ENCODE measurements at regions not wholly inside any gene's neighbourhood (a gene's known extent, or its start where the extent isn't known, plus 50 kb on each side); places are given as distances from the start of the nearest gene placed in this dataset.

- no TSS peak for BruUV-seq (replicated peaks)
- Histone ChIP-seq H3K79me2 (ENCODE audit: low read length) (no peaks in the 10 kb centered on the region), H3K9me3 (ENCODE audit: low read length) (no peaks in the 10 kb centered on the region), H2AFZ (ENCODE audit: low read length) (no peak overlapping the region), H3K4me2 (ENCODE audit: low read length) (no peak overlapping the region), H3K4me1 (ENCODE audit: insufficient read depth, low read length) (no peaks in the 10 kb centered on the region), H3K4me3 (ENCODE audit: low read length) (no peak overlapping the region), H3K27me3 (ENCODE audit: low read length) (no peaks in the 10 kb centered on the region), H4K20me1 (ENCODE audit: low read length) (no peaks in the 10 kb centered on the region), H3K9me2 (replicated peaks; ENCODE audit: low read length) (no peaks in the 10 kb centered on the region), H3K27ac (ENCODE audit: low read length) (no peak overlapping the region), H3F3A (ENCODE audit: low read length, unreplicated experiment) (no peaks in the 10 kb centered on the region), H3K36me3 (ENCODE audit: low read depth, low read length) (no peaks in the 10 kb centered on the region), H3K9ac (ENCODE audit: low read length) (no peak overlapping the region)
- ChIA-PET CTCF (no interaction called here), POLR2A (ENCODE audit: unreplicated experiment) (no interaction called here)
- ATAC-seq (no peak), DNase-seq (no peak)
- intact Hi-C loops (cut with micrococcal nuclease), result no loop called here
- no peak for TF ChIP-seq CTCF (conservative IDR thresholded peaks at IDR 0.05; ENCODE audit: low read depth, low read length)
Observed at GRCh38 chr13:107065036-107065435, 497.1 kb upstream of the ARGLU1 start.

DNA sequence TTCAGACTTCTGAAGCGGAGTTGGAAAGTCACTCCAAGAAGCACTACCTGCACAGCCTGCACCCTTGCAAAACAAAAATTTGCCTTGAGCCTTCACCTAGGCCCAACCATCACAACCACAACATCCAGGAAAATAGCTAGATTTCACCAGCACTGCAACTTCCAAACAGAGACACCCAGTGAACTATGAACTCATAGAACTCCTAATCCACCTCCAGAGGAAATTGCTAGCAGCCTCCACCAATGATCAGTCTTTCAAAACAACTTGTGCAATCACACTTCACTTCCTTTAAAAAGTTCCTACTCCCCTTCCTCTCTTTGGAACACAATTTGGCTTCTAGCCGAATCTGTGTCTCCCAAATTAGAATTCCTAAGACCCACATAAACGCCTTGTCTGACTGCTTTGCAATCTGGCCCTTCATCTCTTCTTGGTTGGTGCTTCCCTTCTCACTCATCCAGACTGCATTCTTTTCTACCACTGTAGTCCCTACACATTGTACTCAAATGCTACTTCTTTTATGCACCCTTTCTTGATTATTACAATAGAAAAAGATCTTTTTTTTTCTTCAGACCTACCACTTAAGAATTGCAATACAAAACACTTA is 489.2 kb upstream of the ARGLU1 start:
- Histone ChIP-seq H3K9me3 (ENCODE audit: low read length) (no peaks in the 10 kb centered on the region), H3K27ac (ENCODE audit: low read length) (no peak overlapping the region), H3K27me3 (ENCODE audit: low read length) (no peaks in the 10 kb centered on the region), H4K20me1 (ENCODE audit: low read length) (no peaks in the 10 kb centered on the region), H2AFZ (ENCODE audit: low read length) (no peak overlapping the region), H3K4me1 (ENCODE audit: insufficient read depth, low read length) (no peaks in the 10 kb centered on the region), H3K79me2 (ENCODE audit: low read length) (no peaks in the 10 kb centered on the region), H3K4me2 (ENCODE audit: low read length) (no peak overlapping the region), H3K36me3 (ENCODE audit: low read depth, low read length) (no peaks in the 10 kb centered on the region), H3F3A (ENCODE audit: low read length, unreplicated experiment) (no peaks in the 10 kb centered on the region), H3K9ac (ENCODE audit: low read length) (no peak overlapping the region), H3K4me3 (ENCODE audit: low read length) (no peak overlapping the region), H3K9me2 (replicated peaks; ENCODE audit: low read length) (no peaks in the 10 kb centered on the region)
- intact Hi-C loops (cut with micrococcal nuclease), result no loop called here
- CTCF ChIA-PET, result no interaction called here
- POLR2A ChIA-PET (ENCODE audit: unreplicated experiment), result no interaction called here
- BruUV-seq (replicated peaks), result no TSS peak
- ATAC-seq (no peak), DNase-seq (no peak)
- TF ChIP-seq EZH2 (IDR thresholded peaks at IDR 0.05; ENCODE audit: low read length, unreplicated experiment), result no peak
- no peak for TF ChIP-seq EZH2phosphoT487 (IDR thresholded peaks at IDR 0.05; ENCODE audit: borderline replicate concordance, low read length)

DNA sequence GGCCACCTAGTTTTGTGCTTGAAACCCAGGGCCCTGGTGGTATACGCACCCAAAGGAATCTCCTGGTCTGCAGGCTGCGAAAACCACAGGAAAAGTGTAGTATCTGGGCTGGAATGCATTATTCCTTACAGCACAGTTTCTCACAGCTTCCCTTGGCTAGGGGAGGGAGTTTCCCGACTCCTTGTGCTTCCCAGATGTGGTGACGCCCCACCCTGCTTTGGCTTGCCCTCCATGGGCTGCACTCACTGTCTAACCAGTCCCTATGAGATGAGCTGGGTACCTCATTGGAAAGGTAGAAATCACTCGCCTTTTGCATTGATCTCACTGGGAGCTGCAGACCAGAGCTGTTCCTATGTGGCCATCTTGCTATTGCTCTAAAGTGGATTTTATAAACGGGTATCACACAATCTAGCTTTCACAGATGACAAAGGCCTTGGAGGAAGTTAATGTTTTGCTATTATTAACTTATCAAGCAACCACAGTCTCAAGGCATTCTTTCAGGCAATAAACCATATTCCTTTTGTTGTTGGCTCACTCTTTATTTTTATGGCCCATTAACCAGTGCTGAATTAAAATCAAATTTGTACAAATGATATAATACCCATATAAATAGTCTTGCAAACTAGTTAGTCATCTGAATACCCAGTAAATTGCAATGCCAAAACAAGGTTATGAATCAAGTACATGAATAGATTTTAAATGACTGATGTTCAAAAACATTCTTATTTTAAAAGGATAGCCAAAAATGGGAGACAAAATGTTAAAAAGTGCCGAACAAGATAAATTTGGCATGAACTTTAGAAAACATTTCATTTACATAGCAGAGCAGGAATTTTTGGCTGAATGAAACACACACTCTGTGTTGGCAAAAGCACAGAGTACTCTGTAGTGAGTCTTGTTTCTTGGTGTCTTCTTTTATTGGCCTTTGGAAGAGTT is 475.4 kb upstream of the ARGLU1 start:
- no peaks in the 10 kb centered on the region for H3K36me3 ChIP-seq (ENCODE audit: low read depth, low read length)
- POLR2A ChIA-PET (ENCODE audit: unreplicated experiment), result no interaction called here
- intact Hi-C loops (cut with micrococcal nuclease), result no loop called here
- no peak overlapping the region for H3K9ac ChIP-seq (ENCODE audit: low read length)
- no peaks in the 10 kb centered on the region for H3K9me2 ChIP-seq (replicated peaks; ENCODE audit: low read length)
- no peak for TF ChIP-seq CTCF (conservative IDR thresholded peaks at IDR 0.05; ENCODE audit: low read depth, low read length)
- TF ChIP-seq EZH2 (IDR thresholded peaks at IDR 0.05; ENCODE audit: low read length, unreplicated experiment), result no peak
- no peak for TF ChIP-seq EZH2phosphoT487 (IDR thresholded peaks at IDR 0.05; ENCODE audit: borderline replicate concordance, low read length)
- no peaks in the 10 kb centered on the region for H4K20me1 ChIP-seq (ENCODE audit: low read length)
- no peaks in the 10 kb centered on the region for H3F3A ChIP-seq (ENCODE audit: low read length, unreplicated experiment)
- CTCF ChIA-PET, result no interaction called here
- no peak overlapping the region for H2AFZ ChIP-seq (ENCODE audit: low read length)
- H3K27ac ChIP-seq (ENCODE audit: low read length), result no peak overlapping the region
- DNase-seq (no peak), ATAC-seq (no peak)
- no peak overlapping the region for H3K4me2 ChIP-seq (ENCODE audit: low read length)
- H3K9me3 ChIP-seq (ENCODE audit: low read length), result no peaks in the 10 kb centered on the region
- H3K4me3 ChIP-seq (ENCODE audit: low read length), result no peak overlapping the region
- H3K27me3 ChIP-seq (ENCODE audit: low read length), result peaks cover 5% of the 10 kb centered on the region; the same call in 1 of the 2 replicates
- BruUV-seq (replicated peaks), result no TSS peak
- no peaks in the 10 kb centered on the region for H3K79me2 ChIP-seq (ENCODE audit: low read length)
- no peaks in the 10 kb centered on the region for H3K4me1 ChIP-seq (ENCODE audit: insufficient read depth, low read length)

Data from PC-3 (cell line).